ENCODE measurements at regions not wholly inside any gene's neighbourhood (a gene's known extent, or its start where the extent isn't known, plus 50 kb on each side); places are given as distances from the start of the nearest gene placed in this dataset.

GRCh38 chr16:74221828-74222227, 74.8 kb upstream of the PSMD7 start:
- Histone ChIP-seq H2BK12ac (ENCODE audit: low read length) (no peak overlapping the region), H2AK5ac (ENCODE audit: low read length) (no peak overlapping the region), H3K79me2 (ENCODE audit: control insufficient read depth, insufficient read depth, low read length, poor library complexity) (no peaks in the 10 kb centered on the region), H3K9ac (ENCODE audit: low read length) (no peak overlapping the region), H3K4me1 (ENCODE audit: control insufficient read depth in 1 of 2, insufficient read depth in 2 of 2, low read length in 2 of 2) (no peaks in the 10 kb centered on the region), H4K8ac (ENCODE audit: low read depth, low read length) (no peak overlapping the region), H2BK5ac (ENCODE audit: low read depth, low read length, poor library complexity) (no peak overlapping the region), H3K79me1 (ENCODE audit: low read length) (no peaks in the 10 kb centered on the region), H3K4me3 (ENCODE audit: low read depth, low read length) (no peak overlapping the region), H3K9me3 (ENCODE audit: insufficient read depth, low read depth, low read length) (no peaks in the 10 kb centered on the region), H3K18ac (ENCODE audit: low read length) (no peak overlapping the region), H3K36me3 (ENCODE audit: control insufficient read depth in 1 of 2, insufficient read depth in 2 of 2, low read length in 2 of 2) (no peaks in the 10 kb centered on the region), H3K14ac (ENCODE audit: low read length) (no peak overlapping the region), H3K23ac (ENCODE audit: low read length) (no peak overlapping the region), H3K4ac (ENCODE audit: low read depth, low read length) (no peak overlapping the region), H4K12ac (ENCODE audit: low read depth, low read length) (no peak overlapping the region), H4K91ac (ENCODE audit: low read depth, low read length) (no peak overlapping the region), H3K4me2 (ENCODE audit: low read length) (no peak overlapping the region), H3K27ac (ENCODE audit: low read depth, low read length) (no peak overlapping the region), H2BK120ac (ENCODE audit: insufficient read depth, low read length, poor library complexity) (no peak overlapping the region), H2AFZ (ENCODE audit: insufficient read depth, low read length, poor library complexity) (no peak overlapping the region), H3K27me3 (ENCODE audit: insufficient read depth, low read length) (no peaks in the 10 kb centered on the region)
- DNase-seq, result no peak
- no CpG with 5 or more reads among the region's 3 CpGs for WGBS (ENCODE audit: extremely low coverage, insufficient coverage, insufficient read length)

GRCh38 chr16:74219706-74220105, 76.9 kb upstream of the PSMD7 start:
- Histone ChIP-seq H3K23ac (ENCODE audit: low read length) (no peak overlapping the region), H3K79me1 (ENCODE audit: low read length) (no peaks in the 10 kb centered on the region), H3K79me2 (ENCODE audit: control insufficient read depth, insufficient read depth, low read length, poor library complexity) (no peaks in the 10 kb centered on the region), H4K91ac (ENCODE audit: low read depth, low read length) (no peak overlapping the region), H4K8ac (ENCODE audit: low read depth, low read length) (no peak overlapping the region), H3K14ac (ENCODE audit: low read length) (no peak overlapping the region), H3K4me3 (ENCODE audit: low read depth, low read length) (no peak overlapping the region), H3K9me3 (ENCODE audit: insufficient read depth, low read depth, low read length) (no peaks in the 10 kb centered on the region), H3K4me1 (ENCODE audit: control insufficient read depth in 1 of 2, insufficient read depth in 2 of 2, low read length in 2 of 2) (no peaks in the 10 kb centered on the region), H3K27me3 (ENCODE audit: insufficient read depth, low read length) (no peaks in the 10 kb centered on the region), H3K27ac (ENCODE audit: low read depth, low read length) (no peak overlapping the region), H3K18ac (ENCODE audit: low read length) (no peak overlapping the region), H3K9ac (ENCODE audit: low read length) (no peak overlapping the region), H2BK12ac (ENCODE audit: low read length) (no peak overlapping the region), H4K12ac (ENCODE audit: low read depth, low read length) (no peak overlapping the region), H3K4me2 (ENCODE audit: low read length) (no peak overlapping the region), H3K4ac (ENCODE audit: low read depth, low read length) (no peak overlapping the region), H2AK5ac (ENCODE audit: low read length) (no peak overlapping the region), H3K36me3 (ENCODE audit: control insufficient read depth in 1 of 2, insufficient read depth in 2 of 2, low read length in 2 of 2) (no peaks in the 10 kb centered on the region), H2BK5ac (ENCODE audit: low read depth, low read length, poor library complexity) (no peak overlapping the region), H2AFZ (ENCODE audit: insufficient read depth, low read length, poor library complexity) (no peak overlapping the region), H2BK120ac (ENCODE audit: insufficient read depth, low read length, poor library complexity) (no peak overlapping the region)
- DNase-seq, result no peak
- no CpG with 5 or more reads among the region's 1 CpG for WGBS (ENCODE audit: extremely low coverage, insufficient coverage, insufficient read length)

GRCh38 chr16:74218871-74219270, 77.7 kb upstream of the PSMD7 start:
- DNase-seq, result no peak
- H2AFZ ChIP-seq (ENCODE audit: insufficient read depth, low read length, poor library complexity), result no peak overlapping the region
- H3K36me3 ChIP-seq (ENCODE audit: control insufficient read depth in 1 of 2, insufficient read depth in 2 of 2, low read length in 2 of 2), result no peaks in the 10 kb centered on the region
- H2BK12ac ChIP-seq (ENCODE audit: low read length), result no peak overlapping the region
- H3K79me1 ChIP-seq (ENCODE audit: low read length), result no peaks in the 10 kb centered on the region
- H3K27me3 ChIP-seq (ENCODE audit: insufficient read depth, low read length), result no peaks in the 10 kb centered on the region
- no peak overlapping the region for H2AK5ac ChIP-seq (ENCODE audit: low read length)
- no CpG with 5 or more reads among the region's 7 CpGs for WGBS (ENCODE audit: extremely low coverage, insufficient coverage, insufficient read length)
- no peak overlapping the region for H2BK120ac ChIP-seq (ENCODE audit: insufficient read depth, low read length, poor library complexity)
- H3K79me2 ChIP-seq (ENCODE audit: control insufficient read depth, insufficient read depth, low read length, poor library complexity), result no peaks in the 10 kb centered on the region
- no peak overlapping the region for H3K4me2 ChIP-seq (ENCODE audit: low read length)
- no peak overlapping the region for H2BK5ac ChIP-seq (ENCODE audit: low read depth, low read length, poor library complexity)
- no peak overlapping the region for H3K4me3 ChIP-seq (ENCODE audit: low read depth, low read length)
- H3K18ac ChIP-seq (ENCODE audit: low read length), result no peak overlapping the region
- H3K14ac ChIP-seq (ENCODE audit: low read length), result no peak overlapping the region
- no peak overlapping the region for H4K8ac ChIP-seq (ENCODE audit: low read depth, low read length)
- no peak overlapping the region for H3K27ac ChIP-seq (ENCODE audit: low read depth, low read length)
- H4K91ac ChIP-seq (ENCODE audit: low read depth, low read length), result no peak overlapping the region
- no peak overlapping the region for H3K4ac ChIP-seq (ENCODE audit: low read depth, low read length)
- H4K12ac ChIP-seq (ENCODE audit: low read depth, low read length), result no peak overlapping the region
- no peaks in the 10 kb centered on the region for H3K9me3 ChIP-seq (ENCODE audit: insufficient read depth, low read depth, low read length)
- H3K4me1 ChIP-seq (ENCODE audit: control insufficient read depth in 1 of 2, insufficient read depth in 2 of 2, low read length in 2 of 2), result no peaks in the 10 kb centered on the region
- no peak overlapping the region for H3K23ac ChIP-seq (ENCODE audit: low read length)
- no peak overlapping the region for H3K9ac ChIP-seq (ENCODE audit: low read length)

- no peaks in the 10 kb centered on the region for H3K79me1 ChIP-seq (ENCODE audit: low read length)
- WGBS (ENCODE audit: extremely low coverage, insufficient coverage, insufficient read length), result no CpG with 5 or more reads among the region's 4 CpGs
- no peak overlapping the region for H2BK5ac ChIP-seq (ENCODE audit: low read depth, low read length, poor library complexity)
- H4K12ac ChIP-seq (ENCODE audit: low read depth, low read length), result no peak overlapping the region
- H3K23ac ChIP-seq (ENCODE audit: low read length), result no peak overlapping the region
- no peak overlapping the region for H3K9ac ChIP-seq (ENCODE audit: low read length)
- H3K27me3 ChIP-seq (ENCODE audit: insufficient read depth, low read length), result no peaks in the 10 kb centered on the region
- no peak overlapping the region for H2AK5ac ChIP-seq (ENCODE audit: low read length)
- H3K36me3 ChIP-seq (ENCODE audit: control insufficient read depth in 1 of 2, insufficient read depth in 2 of 2, low read length in 2 of 2), result no peaks in the 10 kb centered on the region
- H2AFZ ChIP-seq (ENCODE audit: insufficient read depth, low read length, poor library complexity), result no peak overlapping the region
- H3K18ac ChIP-seq (ENCODE audit: low read length), result no peak overlapping the region
- H3K79me2 ChIP-seq (ENCODE audit: control insufficient read depth, insufficient read depth, low read length, poor library complexity), result no peaks in the 10 kb centered on the region
- no peak overlapping the region for H4K8ac ChIP-seq (ENCODE audit: low read depth, low read length)
- H3K27ac ChIP-seq (ENCODE audit: low read depth, low read length), result no peak overlapping the region
- H2BK12ac ChIP-seq (ENCODE audit: low read length), result no peak overlapping the region
- H3K9me3 ChIP-seq (ENCODE audit: insufficient read depth, low read depth, low read length), result no peaks in the 10 kb centered on the region
- H3K4me1 ChIP-seq (ENCODE audit: control insufficient read depth in 1 of 2, insufficient read depth in 2 of 2, low read length in 2 of 2), result no peaks in the 10 kb centered on the region
- DNase-seq, result peak in 1 of 2 donors; percentile 2
- no peak overlapping the region for H3K4me2 ChIP-seq (ENCODE audit: low read length)
- H3K4ac ChIP-seq (ENCODE audit: low read depth, low read length), result no peak overlapping the region
- H2BK120ac ChIP-seq (ENCODE audit: insufficient read depth, low read length, poor library complexity), result no peak overlapping the region
- no peak overlapping the region for H4K91ac ChIP-seq (ENCODE audit: low read depth, low read length)
- H3K4me3 ChIP-seq (ENCODE audit: low read depth, low read length), result no peak overlapping the region
- H3K14ac ChIP-seq (ENCODE audit: low read length), result no peak overlapping the region
Measured at GRCh38 chr16:74216319-74216718, 80.3 kb upstream of the PSMD7 start.
